ENCODE measurements at regions not wholly inside any gene's neighbourhood (a gene's known extent, or its start where the extent isn't known, plus 50 kb on each side); places are given as distances from the start of the nearest gene placed in this dataset.

GRCh38 chr21:28492127-28492526, 500.6 kb downstream of the LTN1 start:
- no peak for DNase-seq
- no peak overlapping the region for H3K27ac ChIP-seq
- H3K36me3 ChIP-seq: no peaks in the 10 kb centered on the region
- no peaks in the 10 kb centered on the region for H3K4me1 ChIP-seq (ENCODE audit: insufficient read depth)
- no peak for TF ChIP-seq EP300 (IDR thresholded peaks at IDR 0.05)
- TF ChIP-seq, protein P1, sequence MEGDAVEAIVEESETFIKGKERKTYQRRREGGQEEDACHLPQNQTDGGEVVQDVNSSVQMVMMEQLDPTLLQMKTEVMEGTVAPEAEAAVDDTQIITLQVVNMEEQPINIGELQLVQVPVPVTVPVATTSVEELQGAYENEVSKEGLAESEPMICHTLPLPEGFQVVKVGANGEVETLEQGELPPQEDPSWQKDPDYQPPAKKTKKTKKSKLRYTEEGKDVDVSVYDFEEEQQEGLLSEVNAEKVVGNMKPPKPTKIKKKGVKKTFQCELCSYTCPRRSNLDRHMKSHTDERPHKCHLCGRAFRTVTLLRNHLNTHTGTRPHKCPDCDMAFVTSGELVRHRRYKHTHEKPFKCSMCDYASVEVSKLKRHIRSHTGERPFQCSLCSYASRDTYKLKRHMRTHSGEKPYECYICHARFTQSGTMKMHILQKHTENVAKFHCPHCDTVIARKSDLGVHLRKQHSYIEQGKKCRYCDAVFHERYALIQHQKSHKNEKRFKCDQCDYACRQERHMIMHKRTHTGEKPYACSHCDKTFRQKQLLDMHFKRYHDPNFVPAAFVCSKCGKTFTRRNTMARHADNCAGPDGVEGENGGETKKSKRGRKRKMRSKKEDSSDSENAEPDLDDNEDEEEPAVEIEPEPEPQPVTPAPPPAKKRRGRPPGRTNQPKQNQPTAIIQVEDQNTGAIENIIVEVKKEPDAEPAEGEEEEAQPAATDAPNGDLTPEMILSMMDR (IDR thresholded peaks at IDR 0.05): no peak
- TF ChIP-seq POLR2A (IDR thresholded peaks at IDR 0.05): no peak
- H3K4me3 ChIP-seq: no peak overlapping the region
- H3K27me3 ChIP-seq: no peaks in the 10 kb centered on the region
- intact Hi-C loops (cut with DNase I): no loop called here
- 72 to 76% (median 73%) methylated on average over 4 of the region's 4 CpGs for WGBS, 3 donors
- no peaks in the 10 kb centered on the region for H3K9me3 ChIP-seq

DNA sequence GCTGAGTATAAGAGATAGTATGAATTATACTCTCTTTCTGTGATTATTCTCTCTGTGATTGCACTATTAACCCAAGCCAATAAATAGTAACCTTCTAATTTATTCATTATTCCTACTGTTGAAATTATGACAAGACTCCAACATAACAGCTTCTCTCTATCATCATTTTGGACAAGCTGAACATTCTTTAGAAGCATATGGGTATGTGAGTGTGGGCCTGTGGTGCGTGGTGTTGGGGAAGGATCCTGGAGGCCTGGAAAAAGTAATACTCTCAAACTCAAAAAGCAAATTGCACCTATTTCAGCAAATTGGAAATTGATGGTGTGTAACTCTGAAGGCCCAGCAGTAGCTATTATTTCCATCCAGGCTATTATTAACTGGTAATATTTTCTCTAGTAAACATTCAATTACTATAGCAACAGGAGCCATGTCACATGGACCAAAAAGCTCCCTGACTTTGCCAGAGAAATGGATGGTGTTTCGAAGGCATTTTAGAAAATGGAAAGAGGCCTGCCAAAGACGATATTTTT, 502.8 kb downstream of the LTN1 start:
- no peak overlapping the region for H3K4me3 ChIP-seq
- DNase-seq: no peak
- 51 to 82% (median 73%) methylated on average over 3 of the region's 3 CpGs for WGBS, 3 donors
- TF ChIP-seq, protein P1 (IDR thresholded peaks at IDR 0.05): no peak
- TF ChIP-seq EP300 (IDR thresholded peaks at IDR 0.05): no peak
- no peak for TF ChIP-seq POLR2A (IDR thresholded peaks at IDR 0.05)
- intact Hi-C loops (cut with DNase I): no loop called here
- no peaks in the 10 kb centered on the region for H3K4me1 ChIP-seq (ENCODE audit: insufficient read depth)
- H3K9me3 ChIP-seq: no peaks in the 10 kb centered on the region
- no peaks in the 10 kb centered on the region for H3K27me3 ChIP-seq
- H3K27ac ChIP-seq: no peak overlapping the region
- no peaks in the 10 kb centered on the region for H3K36me3 ChIP-seq

DNA sequence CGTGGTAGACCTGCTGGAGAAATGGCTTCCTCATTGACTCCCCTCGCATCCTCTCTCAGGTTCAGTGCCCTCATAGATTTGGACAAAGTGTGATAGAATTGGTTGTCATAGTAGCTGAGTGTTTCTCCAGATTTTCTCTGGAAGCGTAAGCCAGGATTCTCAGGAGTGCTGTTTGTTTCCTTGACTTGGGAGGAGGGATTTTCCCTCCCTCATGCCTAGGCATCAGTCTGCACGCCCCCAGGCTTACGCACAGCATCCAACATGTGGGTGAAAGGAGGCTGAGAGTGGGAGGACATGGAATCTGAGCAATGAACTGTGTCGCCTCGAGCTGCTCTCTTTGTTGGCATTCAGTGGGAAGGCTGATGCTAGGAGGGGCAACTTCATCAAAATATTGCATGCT, 503.5 kb downstream of the LTN1 start:
- no peaks in the 10 kb centered on the region for H3K36me3 ChIP-seq
- intact Hi-C loops (cut with DNase I): no loop called here
- no peaks in the 10 kb centered on the region for H3K4me1 ChIP-seq (ENCODE audit: insufficient read depth)
- TF ChIP-seq EP300 (IDR thresholded peaks at IDR 0.05) (no peak), POLR2A (IDR thresholded peaks at IDR 0.05) (no peak)
- TF ChIP-seq, protein P1 (IDR thresholded peaks at IDR 0.05): no peak
- DNase-seq: no peak
- H3K27ac ChIP-seq: no peak overlapping the region
- H3K27me3 ChIP-seq: no peaks in the 10 kb centered on the region
- 66 to 72% (median 69%) methylated on average over 7 of the region's 7 CpGs for WGBS, 3 donors
- H3K9me3 ChIP-seq: no peaks in the 10 kb centered on the region
- no peak overlapping the region for H3K4me3 ChIP-seq

DNA sequence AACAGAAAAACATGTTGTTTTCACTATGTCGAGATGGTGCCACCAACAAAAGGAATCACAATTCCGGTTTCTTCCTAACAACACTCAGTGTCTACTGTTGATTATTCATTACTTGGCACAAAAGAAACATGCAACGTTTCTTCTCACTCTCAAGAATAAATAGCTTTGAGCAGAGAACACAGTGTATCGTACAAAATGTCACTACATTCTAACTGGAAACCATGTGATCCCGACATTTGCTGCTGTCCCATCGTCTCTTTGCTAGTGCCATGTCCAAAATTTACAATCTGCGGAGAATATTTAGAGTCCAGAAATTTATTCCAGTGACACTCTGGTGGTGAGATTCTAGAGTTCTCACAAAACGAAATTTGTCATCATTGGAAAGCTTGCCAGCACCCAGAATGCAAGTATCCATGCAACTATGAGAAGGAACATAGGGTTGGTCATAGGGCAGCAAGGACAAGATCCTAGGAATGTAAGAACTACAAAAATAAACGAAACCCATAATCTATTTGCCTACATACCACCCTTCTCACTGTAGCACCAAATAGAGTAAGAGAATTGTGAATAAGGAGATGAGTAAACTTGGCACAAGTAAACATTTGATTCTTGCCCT, 505.1 kb downstream of the LTN1 start:
- H3K27me3 ChIP-seq: no peaks in the 10 kb centered on the region
- WGBS, 3 donors: 76 to 83% (median 83%) methylated on average over 9 of the region's 9 CpGs
- intact Hi-C loops (cut with DNase I): no loop called here
- no peaks in the 10 kb centered on the region for H3K9me3 ChIP-seq
- TF ChIP-seq, protein P1 (IDR thresholded peaks at IDR 0.05): no peak
- TF ChIP-seq POLR2A (IDR thresholded peaks at IDR 0.05) (no peak), EP300 (IDR thresholded peaks at IDR 0.05) (peak; percentile 62)
- H3K36me3 ChIP-seq: no peaks in the 10 kb centered on the region
- no peak overlapping the region for H3K4me3 ChIP-seq
- no peak for DNase-seq
- H3K4me1 ChIP-seq (ENCODE audit: insufficient read depth): no peaks in the 10 kb centered on the region
- no peak overlapping the region for H3K27ac ChIP-seq
